ENCODE measurements at regions not wholly inside any gene's neighbourhood (a gene's known extent, or its start where the extent isn't known, plus 50 kb on each side); places are given as distances from the start of the nearest gene placed in this dataset.

GRCh38 chr17:77444628-77444983, 303.8 kb downstream of the SEC14L1 start:
- Histone ChIP-seq H2AFZ (ENCODE audit: low read depth) (no peak overlapping the region), H4K20me1 (ENCODE audit: insufficient read depth) (no peaks in the 10 kb centered on the region), H3K4me1 (ENCODE audit: low read depth, poor library complexity, severe bottlenecking) (peaks cover 98% of the 10 kb centered on the region), H3K27me3 (ENCODE audit: insufficient read depth, low read depth) (no peaks in the 10 kb centered on the region), H3K4me3 (IDR thresholded peaks at IDR 0.05; ENCODE audit: insufficient read depth, low read depth, low read length) (no peak overlapping the region), H3K36me3 (ENCODE audit: insufficient read depth) (no peaks in the 10 kb centered on the region), H3K79me2 (ENCODE audit: insufficient read depth, low read depth) (peaks cover 86% of the 10 kb centered on the region), H3K4me2 (peak overlapping the region; percentile 22; the same call in 1 of the 2 replicates), H3K9ac (no peak overlapping the region), H3K27ac (no peak overlapping the region)
- TF ChIP-seq, protein P1, sequence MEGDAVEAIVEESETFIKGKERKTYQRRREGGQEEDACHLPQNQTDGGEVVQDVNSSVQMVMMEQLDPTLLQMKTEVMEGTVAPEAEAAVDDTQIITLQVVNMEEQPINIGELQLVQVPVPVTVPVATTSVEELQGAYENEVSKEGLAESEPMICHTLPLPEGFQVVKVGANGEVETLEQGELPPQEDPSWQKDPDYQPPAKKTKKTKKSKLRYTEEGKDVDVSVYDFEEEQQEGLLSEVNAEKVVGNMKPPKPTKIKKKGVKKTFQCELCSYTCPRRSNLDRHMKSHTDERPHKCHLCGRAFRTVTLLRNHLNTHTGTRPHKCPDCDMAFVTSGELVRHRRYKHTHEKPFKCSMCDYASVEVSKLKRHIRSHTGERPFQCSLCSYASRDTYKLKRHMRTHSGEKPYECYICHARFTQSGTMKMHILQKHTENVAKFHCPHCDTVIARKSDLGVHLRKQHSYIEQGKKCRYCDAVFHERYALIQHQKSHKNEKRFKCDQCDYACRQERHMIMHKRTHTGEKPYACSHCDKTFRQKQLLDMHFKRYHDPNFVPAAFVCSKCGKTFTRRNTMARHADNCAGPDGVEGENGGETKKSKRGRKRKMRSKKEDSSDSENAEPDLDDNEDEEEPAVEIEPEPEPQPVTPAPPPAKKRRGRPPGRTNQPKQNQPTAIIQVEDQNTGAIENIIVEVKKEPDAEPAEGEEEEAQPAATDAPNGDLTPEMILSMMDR (conservative IDR thresholded peaks at IDR 0.05; ENCODE audit: low read depth, low read length), result no peak

- no peak overlapping the region for H3K9ac ChIP-seq
- H2AFZ ChIP-seq (ENCODE audit: low read depth), result no peak overlapping the region
- no peak overlapping the region for H3K4me3 ChIP-seq (IDR thresholded peaks at IDR 0.05; ENCODE audit: insufficient read depth, low read depth, low read length)
- H3K36me3 ChIP-seq (ENCODE audit: insufficient read depth), result no peaks in the 10 kb centered on the region
- no peak overlapping the region for H3K27ac ChIP-seq
- TF ChIP-seq, protein P1 (conservative IDR thresholded peaks at IDR 0.05; ENCODE audit: low read depth, low read length), result no peak
- H3K79me2 ChIP-seq (ENCODE audit: insufficient read depth, low read depth), result peaks cover 86% of the 10 kb centered on the region
- H3K4me1 ChIP-seq (ENCODE audit: low read depth, poor library complexity, severe bottlenecking), result peaks cover 95% of the 10 kb centered on the region
- peak overlapping the region; percentile 22; the same call in 1 of the 2 replicates for H3K4me2 ChIP-seq
- no peaks in the 10 kb centered on the region for H4K20me1 ChIP-seq (ENCODE audit: insufficient read depth)
- no peaks in the 10 kb centered on the region for H3K27me3 ChIP-seq (ENCODE audit: insufficient read depth, low read depth)
Measured at GRCh38 chr17:77444984-77445759, 304.4 kb downstream of the SEC14L1 start.

DNA sequence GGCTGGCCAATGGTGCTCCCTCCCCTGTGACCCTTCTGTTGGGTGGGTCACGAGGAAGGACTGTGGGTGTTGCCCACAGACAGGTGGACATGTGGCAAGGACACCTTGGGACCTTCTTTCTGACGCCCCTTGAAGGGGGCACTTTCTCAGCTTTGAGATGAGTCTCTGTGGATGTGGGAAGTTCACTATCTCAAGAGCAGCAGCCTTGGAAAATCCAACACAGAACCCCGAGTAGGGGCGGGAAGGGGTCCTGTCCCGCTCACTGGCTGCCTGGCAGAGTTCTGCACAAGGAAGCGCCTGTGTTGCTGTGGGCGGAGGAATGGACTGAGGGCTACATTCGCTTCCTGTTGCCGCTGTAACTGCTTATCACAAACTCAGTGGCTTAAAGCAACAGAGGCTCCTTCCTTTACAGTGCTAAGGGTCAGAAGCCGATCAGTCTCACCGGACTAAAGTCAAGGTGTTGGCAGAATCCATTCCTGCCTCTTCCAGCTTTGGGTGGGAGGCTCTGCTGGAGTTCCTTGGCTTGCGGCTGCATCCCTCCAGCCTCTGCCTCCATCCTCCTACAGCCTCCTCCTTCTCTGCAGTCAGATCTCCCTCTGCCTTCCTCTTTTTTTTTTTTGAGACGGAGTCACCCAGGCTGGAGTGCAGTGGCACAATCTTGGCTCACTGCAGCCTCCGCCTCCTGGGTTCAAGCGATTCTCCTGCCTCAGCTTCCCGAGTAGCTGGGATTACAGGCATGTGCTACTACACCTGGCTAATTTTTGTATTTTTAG, 305.2 kb downstream of the SEC14L1 start:
- TF ChIP-seq, protein P1 (conservative IDR thresholded peaks at IDR 0.05; ENCODE audit: low read depth, low read length), result no peak
- Histone ChIP-seq H3K4me2 (no peak overlapping the region; the same call in 1 of the 2 replicates), H3K4me1 (ENCODE audit: low read depth, poor library complexity, severe bottlenecking) (peaks cover 87% of the 10 kb centered on the region), H3K4me3 (IDR thresholded peaks at IDR 0.05; ENCODE audit: insufficient read depth, low read depth, low read length) (no peak overlapping the region), H3K9ac (no peak overlapping the region), H3K36me3 (ENCODE audit: insufficient read depth) (no peaks in the 10 kb centered on the region), H4K20me1 (ENCODE audit: insufficient read depth) (no peaks in the 10 kb centered on the region), H3K27ac (no peak overlapping the region), H3K27me3 (ENCODE audit: insufficient read depth, low read depth) (no peaks in the 10 kb centered on the region), H3K79me2 (ENCODE audit: insufficient read depth, low read depth) (peaks cover 92% of the 10 kb centered on the region), H2AFZ (ENCODE audit: low read depth) (no peak overlapping the region)

GRCh38 chr17:77446940-77447634, 306.3 kb downstream of the SEC14L1 start:
- Histone ChIP-seq H3K4me1 (ENCODE audit: low read depth, poor library complexity, severe bottlenecking) (peaks cover 76% of the 10 kb centered on the region), H3K79me2 (ENCODE audit: insufficient read depth, low read depth) (peaks cover 97% of the 10 kb centered on the region), H4K20me1 (ENCODE audit: insufficient read depth) (no peaks in the 10 kb centered on the region), H3K4me3 (IDR thresholded peaks at IDR 0.05; ENCODE audit: insufficient read depth, low read depth, low read length) (no peak overlapping the region), H3K36me3 (ENCODE audit: insufficient read depth) (no peaks in the 10 kb centered on the region), H3K27ac (no peak overlapping the region), H3K9ac (no peak overlapping the region), H2AFZ (ENCODE audit: low read depth) (no peak overlapping the region), H3K27me3 (ENCODE audit: insufficient read depth, low read depth) (no peaks in the 10 kb centered on the region), H3K4me2 (no peak overlapping the region)
- TF ChIP-seq, protein P1 (conservative IDR thresholded peaks at IDR 0.05; ENCODE audit: low read depth, low read length), result no peak
